GM12865 (cell line): ENCODE measurements at regions not wholly inside any gene's neighbourhood (a gene's known extent, or its start where the extent isn't known, plus 50 kb on each side); places are given as distances from the start of the nearest gene placed in this dataset.

Experiments used
- DNase-seq: peaks from one replicate; pipeline ENCODE4 v3.0.0; 2010; ENCODE audit warnings: low read depth
- H3K4me3 ChIP-seq: 2 replicates; pipeline ENCODE4 v1.5.1; 2011; ENCODE audit warnings: mild to moderate bottlenecking, low read depth, low read length, control low read depth
- CTCF ChIP-seq: IDR thresholded peaks from 2 replicates; pipeline ENCODE4 v1.5.1; 2011; ENCODE audit warnings: low read length, control low read depth, low read depth, inconsistent platforms; ENCODE audit not compliant: insufficient read depth; ENCODE audit errors: missing control alignments

DNA sequence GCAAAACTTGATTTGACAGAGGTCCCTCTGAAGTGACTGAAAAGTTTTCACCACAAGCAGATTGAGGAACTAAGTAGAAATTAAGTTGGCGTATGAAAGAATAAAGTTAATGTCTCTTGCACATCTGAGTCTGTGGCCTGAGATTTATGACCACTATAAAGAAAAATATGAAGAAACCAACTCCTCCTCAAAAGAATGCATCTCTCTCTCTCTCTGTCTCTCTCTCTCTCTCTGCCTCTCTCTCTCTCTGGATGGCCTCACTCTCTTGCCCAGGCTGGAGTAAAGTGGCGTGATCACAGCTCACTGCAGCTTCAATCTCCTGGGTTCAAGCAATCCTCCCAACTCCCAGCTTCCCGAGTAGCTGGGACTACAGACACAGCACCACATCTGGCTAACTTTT, 55.2 kb downstream of the RPL22L1 start:
- H3K4me3 ChIP-seq, result no peak overlapping the region
- no peak for DNase-seq
- no peak for TF ChIP-seq CTCF

- H3K4me3 ChIP-seq, result no peak overlapping the region
- TF ChIP-seq CTCF, result no peak
- no peak for DNase-seq
These were observed 56.7 kb downstream of the RPL22L1 start for GRCh38 chr3:170813266-170813665.

DNA sequence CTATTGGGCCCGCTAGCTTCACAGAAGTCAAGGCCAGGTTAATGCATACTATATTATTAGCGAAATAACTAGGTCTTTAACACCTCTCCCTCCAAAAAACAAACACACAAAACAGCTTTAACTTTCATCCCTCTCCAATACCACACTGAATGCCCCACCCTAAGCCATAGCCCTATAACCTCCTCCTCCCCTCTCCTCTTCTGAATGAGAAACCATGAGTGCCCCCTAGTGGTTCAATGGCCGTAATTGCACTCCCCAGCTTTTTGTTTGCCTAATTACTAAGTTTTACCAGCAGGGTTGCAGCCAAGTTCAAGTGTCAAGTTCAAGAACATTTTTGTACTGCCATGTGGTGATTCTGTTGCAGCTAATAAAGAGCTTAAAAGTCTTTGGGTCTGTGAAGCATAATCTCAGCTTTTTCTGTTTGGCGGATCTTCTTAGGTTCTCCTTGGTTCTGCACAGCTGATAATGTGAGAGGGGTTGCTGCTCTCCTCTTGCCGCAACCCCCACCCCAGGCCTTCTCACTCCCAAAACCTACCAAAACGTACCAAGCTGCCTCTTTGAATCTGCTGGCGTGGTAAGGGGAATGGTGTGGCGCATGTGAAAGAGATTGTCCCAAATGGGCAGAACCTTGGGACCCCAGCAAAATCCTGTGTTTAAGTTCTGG, 57.9 kb downstream of the RPL22L1 start:
- TF ChIP-seq CTCF, result peak; percentile 83
- DNase-seq, result peak; percentile 81
- no peak overlapping the region for H3K4me3 ChIP-seq

DNA sequence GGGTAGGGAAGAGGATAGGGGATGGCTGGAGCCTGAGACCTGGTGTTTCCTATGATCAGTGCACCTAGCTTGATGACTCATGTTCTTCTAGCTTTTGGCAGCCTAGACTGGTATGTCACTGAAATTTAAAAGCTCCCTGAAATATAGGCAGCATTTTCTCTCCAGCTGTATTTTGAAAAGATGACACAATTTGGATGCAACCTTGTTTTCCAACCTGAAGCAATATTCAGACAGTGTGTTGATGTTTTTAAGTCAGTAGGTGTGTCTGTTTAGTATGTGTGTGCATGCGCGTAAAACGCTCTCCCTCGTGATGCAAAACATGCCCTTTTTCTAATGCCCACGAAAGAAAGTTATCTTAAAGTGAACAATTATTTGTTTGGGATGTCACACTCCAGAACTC, 58.5 kb downstream of the RPL22L1 start:
- no peak overlapping the region for H3K4me3 ChIP-seq
- DNase-seq, result no peak
- no peak for TF ChIP-seq CTCF

- DNase-seq, result no peak
- H3K4me3 ChIP-seq, result no peak overlapping the region
- TF ChIP-seq CTCF, result no peak
These were observed 60.0 kb downstream of the RPL22L1 start for GRCh38 chr3:170809975-170810357.

DNA sequence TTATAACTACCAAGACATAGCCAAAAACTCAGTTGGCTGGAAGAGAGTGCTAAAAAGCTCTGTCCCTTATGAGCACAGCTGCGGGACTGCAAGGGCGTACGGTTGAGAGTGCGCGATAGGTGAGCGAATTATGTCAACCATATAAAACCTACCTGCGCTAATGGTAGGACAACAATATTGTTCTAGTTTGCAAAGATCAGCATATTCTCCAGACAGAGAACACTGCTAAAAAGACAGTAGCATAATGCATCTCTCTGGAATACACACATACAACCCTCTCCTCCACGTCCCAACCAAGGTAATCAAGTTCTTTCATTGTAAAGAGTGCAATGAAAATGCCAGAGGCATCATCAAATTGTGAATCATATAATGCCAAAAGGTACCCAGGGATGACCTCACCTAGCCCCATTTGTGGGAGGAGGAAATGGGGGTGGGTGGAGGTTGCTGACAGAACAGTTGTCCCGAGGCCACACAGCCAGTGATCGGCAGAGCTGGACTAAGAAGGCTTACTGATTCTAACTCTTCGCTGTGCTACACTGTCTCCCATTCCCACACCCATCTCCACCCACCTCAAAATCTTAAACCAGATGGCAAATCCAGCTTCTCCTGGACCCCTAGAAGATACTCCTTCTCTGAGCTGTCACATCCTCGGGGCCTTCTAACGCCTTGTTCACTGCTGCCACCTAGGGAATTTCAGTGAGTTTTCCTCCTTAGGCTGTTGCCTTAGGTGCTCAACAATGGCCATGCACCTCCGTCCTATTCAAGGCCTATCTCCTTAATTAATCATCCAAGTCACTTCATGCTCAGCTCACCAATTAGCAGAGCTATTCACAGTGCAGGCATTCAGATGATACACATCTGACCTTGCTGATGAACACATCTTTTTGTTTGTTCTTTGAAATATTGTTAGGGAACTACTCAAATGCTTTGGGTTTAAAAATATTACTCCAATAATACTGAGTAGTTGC, 60.7 kb downstream of the RPL22L1 start:
- peak; percentile 42 for TF ChIP-seq CTCF
- peak; percentile 41 for DNase-seq
- no peak overlapping the region for H3K4me3 ChIP-seq
